Endothelial cell of hepatic sinusoid (primary cell): ENCODE measurements at regions not wholly inside any gene's neighbourhood (a gene's known extent, or its start where the extent isn't known, plus 50 kb on each side); places are given as distances from the start of the nearest gene placed in this dataset.

Source experiments
- in situ Hi-C: cut with HindIII; loops from 2 replicates; pipeline ENCODE4 v1.10.0; 2017; ENCODE audit warnings: low sequenced_read_pairs

DNA sequence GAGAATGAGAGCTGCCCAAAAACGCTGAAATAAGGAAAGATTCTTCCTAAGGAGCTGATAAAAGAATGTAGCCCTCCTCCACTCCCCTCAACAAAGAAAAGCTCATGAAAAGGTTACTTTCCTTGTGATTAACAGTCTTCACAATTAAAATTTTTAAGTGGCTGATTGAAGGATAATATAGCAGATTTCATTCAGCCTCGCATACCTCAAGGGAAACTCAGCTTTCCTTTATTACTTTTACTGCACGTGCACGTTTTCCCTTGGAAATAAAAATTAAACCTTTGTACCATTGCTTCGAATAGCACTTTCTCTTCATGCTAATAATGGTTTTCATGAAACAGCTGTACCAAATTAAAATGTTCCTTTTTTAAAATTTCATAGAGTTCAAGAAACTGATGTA lies 234.0 kb upstream of the GRAMD2B start:
- in situ Hi-C loops = no loop called here

DNA sequence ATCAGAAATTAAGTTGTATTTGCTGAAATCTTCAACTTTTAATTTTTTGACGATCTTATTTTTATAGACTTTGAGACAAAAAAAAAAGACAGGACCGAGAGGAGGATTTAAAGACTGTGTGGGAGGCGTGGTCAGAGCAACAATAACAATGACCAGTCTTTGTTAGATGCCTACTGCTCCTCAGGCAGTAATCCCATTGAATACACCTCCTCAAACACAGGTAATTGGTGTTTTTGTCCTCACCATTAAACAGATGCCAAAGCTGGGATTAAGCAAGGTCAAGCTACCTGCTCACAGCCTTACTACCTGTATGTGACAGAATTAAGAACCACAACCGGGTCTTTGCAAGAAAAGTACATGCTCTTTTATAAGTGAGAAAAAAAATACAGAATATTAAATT lies 233.3 kb upstream of the GRAMD2B start:
- in situ Hi-C loops = no loop called here

DNA sequence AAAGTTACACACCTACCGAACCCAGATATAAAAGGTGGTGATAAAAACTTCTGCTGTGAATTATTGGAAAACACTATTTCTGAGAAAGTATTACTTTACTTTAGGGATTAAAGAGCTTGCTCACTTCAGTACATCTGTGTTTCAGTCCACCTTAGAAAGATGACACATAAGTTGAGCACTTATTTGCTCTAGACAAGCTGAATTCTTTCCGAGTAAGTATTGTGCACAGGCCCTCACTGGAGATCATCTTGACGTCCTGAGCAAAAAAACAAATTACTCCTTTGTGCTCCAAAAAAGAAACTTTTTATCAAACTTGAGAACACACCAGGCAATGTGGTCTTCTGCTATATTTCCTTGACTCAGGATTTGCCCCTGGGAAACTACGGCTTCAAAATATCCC lies 231.0 kb upstream of the GRAMD2B start:
- in situ Hi-C loops = no loop called here

DNA sequence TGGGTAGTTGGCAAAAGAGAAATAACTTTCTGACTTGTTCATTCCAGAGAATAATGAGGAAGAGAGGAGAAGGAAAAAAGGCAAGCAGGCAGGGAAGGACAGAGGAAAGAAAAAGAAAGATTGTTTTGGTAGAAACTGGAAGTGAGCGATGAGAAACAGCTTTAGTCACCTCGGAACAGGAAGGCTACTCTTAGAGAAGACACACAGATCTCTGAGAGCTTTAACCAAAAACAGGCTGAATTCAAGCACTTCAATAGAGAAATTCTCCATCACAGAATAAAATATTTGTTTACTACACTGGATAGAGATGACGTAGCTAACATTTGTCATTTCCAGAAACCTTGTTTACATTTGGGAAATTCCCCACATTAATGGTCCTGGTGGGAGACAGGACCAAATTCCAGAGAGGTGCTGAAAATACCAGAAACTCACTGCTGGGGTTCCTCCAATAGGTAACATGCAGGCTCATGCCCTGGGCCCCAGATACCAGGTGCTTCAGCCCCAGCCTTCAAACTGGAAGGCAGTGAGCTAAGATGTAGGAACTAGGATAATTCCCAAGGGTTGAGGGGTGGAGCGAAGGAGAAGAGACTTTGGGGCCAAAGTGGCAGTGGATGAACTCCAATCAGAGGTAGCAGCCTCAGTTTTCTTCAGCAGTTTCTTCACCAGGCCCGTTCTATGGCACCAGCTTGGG lies 227.7 kb upstream of the GRAMD2B start:
- in situ Hi-C loops = no loop called here

DNA sequence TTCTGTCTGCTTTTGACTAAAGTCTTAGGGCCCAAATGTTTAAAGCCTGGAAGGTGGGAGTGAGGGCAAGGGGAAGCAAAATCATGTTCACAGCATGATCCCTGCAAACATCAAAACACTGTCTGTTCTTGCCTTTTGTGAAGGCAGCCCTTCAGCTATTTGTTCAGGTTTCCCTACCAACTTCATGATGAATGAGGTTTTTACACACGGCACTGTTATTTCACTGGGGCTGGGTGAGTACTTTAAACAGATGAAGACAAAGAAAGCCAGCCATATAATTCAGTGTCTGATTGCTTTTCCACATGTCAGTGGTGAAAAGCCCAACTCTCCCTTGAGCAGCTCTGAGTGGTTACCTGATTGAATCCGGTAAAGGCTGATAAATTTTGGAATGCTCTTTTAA lies 224.7 kb upstream of the GRAMD2B start:
- in situ Hi-C loops = no loop called here

DNA sequence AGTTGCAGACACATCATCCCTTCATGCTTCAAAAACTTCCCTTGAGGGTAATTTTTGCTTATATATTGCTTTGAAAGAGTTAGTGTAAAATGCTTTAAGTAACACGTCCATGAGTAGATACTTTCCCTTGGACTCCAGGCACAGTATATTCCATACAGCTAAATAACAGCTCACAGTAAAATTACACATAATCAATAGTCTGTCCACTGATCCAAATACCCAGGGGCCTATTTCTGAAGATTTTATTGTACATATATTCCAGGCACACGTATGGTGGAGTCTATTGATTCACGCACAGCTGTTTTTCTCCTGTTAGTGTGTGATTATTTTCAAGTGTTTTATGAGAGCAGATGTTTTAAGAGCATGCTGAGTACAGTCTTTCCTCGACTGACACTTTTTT lies 223.7 kb upstream of the GRAMD2B start:
- in situ Hi-C loops = no loop called here

DNA sequence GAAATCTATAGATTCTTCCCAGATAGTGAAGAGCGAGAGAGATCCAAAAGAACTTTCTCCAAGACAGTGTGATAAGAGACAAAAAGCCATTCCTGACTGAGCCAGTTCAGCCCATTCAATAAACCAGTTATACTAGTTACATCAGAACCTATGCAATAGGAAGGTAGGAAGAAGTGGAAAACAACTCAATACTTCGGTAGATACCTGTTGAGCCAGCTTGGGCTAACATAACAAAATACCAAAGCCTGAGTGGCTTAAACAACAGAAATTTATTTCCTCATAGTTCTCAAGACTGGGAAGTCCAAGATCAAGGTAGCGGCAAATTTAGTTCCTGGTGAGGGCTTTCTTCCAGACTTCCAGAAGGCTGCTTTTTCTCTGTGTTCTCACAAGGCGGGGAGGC lies 214.5 kb upstream of the GRAMD2B start:
- in situ Hi-C loops = no loop called here

DNA sequence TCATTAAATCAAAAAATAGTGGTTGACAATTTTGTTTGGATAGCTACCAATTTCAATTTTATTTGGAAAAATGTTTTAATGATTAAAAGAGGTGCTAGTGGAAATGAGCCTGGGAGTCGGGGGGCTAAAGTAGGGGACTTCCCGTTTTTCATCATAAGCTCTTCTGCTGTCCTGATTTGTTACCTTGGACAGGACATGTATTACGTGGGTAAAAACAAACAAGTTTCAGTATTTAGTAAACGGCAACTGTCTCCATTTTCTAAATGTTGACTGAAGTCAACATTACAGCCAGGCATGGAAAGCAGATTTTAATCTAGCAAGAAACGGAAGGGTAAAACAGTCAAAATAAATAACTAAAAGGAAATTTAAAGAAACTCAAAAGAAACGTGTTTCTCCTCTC lies 212.3 kb upstream of the GRAMD2B start:
- in situ Hi-C loops = no loop called here

DNA sequence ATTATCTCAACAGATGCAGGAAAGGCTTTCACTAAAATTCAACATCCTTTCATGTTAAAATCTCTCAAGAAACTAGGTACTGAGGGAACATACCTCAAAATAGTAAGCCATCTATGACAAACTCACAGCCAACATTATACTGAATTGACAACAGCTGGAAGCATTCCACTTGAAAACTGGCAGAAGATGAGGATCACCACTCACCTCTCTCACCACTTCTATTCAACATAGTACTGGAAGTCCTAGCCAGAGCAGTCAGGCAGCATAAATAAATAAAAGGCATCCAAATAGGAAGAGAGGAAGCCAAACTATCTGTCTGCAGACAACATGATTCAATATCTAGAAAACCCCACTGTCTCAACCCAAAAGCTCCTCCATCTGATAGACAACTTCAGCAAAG lies 203.6 kb upstream of the GRAMD2B start:
- in situ Hi-C loops = no loop called here

DNA sequence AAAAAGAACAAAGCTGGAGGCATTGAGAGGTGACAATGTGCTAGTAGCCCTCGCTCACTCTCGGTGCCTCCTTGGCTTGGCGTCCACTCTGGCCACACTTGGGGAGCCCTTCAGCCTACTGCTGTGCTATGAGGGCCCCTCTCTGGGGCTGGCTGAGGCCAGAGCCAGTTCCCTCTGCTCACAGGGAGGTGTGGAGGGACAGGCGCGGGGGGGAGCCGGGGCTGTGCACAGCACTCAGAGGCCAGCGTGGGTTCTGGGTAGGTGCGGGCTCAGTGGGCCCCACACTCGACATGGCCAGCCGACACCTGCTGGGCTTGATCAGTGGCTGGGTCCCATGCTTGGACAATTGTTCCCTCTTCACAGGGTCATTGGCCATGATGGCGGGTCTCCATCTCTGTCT lies 202.5 kb upstream of the GRAMD2B start:
- in situ Hi-C loops = no loop called here

DNA sequence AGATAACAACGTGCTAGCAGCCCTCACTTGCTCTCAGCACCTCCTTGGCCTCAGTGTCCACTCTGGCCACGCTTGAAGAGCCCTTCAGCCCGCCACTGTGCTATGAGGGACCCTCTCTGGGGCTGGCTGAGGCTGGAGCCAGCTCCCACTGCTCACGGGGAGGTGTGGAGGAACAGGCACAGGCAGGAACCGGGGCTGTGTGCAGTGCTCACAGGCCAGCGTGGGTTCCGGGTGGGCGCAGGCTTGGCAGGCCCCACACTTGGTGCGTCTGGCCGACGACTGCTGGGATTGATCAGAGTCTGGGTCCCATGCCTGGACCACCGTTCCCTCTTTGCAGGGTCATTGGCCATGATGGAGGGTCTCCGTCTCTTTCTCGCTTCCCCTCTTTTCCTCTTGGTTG lies 194.3 kb upstream of the GRAMD2B start:
- in situ Hi-C loops = no loop called here

DNA sequence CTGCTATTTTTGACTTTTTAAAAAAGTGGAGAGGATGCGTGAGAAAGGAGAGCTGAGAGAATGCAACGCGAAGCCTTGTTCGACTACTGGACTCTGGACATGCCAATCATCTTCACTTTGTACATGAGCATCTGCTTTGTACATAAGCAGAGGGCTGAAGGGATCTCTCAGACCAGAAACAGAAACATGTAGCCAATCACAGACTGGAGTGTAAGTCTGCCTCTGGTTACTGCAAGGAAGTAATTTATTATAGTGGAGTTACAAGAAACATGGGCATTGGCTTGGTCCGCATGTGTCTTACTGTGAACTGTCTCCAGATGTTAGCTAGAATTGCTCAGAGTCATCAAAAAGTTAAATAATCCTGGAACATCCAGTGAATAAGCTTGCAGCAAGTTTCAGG lies 190.0 kb upstream of the GRAMD2B start:
- in situ Hi-C loops = no loop called here

DNA sequence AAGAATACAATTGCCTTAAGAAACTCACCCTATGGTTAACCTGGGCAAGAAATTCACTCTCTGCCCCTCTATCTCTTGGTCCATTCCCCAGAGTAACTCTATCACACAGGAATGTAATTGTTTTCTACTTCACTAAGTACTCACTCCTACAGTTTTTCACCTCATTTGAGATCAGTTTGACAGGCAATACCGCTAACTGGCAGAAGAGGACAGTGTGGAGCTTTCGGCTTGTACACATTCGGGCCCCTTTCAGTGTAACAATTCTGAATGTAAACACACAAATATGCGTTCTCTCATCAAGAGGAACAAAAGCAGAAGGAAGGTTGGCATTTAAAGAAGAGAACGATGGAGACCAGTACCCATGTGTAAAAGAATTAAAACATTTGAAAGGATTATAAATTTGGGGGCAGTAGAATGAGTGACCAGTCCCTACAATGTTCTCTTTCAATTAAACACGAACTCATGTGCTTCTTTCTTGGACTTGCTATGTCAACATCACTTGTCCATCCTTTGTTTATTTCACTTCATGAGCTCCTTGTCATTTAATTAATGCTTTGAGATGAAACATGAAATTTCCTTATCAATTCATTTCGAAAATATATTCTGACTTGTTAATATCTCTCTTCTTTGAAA lies 188.5 kb upstream of the GRAMD2B start:
- in situ Hi-C loops = no loop called here

DNA sequence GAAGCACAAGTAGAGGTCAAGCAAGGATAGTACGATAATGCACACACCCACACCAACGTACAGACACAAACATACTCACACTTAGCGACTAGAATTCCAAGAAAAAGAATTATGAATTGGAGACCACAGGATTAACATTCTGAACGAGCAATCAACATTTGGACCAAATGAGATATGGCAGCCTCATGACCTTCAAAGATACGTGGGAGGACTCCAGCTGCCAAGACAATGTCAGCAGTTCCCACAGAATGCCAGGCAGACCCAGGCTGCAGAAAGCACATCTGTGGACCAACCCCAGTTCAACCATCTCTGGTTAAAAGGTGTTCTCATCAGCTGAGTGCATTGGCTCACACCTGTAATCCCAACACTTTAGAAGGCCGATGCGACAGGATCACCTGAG lies 187.6 kb upstream of the GRAMD2B start:
- in situ Hi-C loops = no loop called here

DNA sequence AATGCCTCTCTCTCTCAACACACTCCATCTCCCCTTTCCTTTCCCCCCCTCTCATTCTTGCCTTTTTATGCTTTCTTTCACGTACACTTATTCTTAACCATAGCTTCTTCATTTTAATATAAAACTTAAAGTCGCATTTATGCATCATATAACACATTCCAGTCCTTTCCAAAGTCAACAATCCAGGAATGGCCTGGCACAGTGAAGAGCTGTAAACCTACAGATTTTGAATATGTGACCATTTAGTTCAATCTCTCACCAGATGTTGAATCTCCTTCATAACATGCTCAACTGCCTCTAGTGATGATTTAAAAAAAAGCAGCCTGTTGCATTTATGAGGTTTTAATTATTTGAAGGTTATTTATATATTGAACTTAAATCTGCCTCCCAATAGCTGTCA lies 186.2 kb upstream of the GRAMD2B start:
- in situ Hi-C loops = no loop called here

DNA sequence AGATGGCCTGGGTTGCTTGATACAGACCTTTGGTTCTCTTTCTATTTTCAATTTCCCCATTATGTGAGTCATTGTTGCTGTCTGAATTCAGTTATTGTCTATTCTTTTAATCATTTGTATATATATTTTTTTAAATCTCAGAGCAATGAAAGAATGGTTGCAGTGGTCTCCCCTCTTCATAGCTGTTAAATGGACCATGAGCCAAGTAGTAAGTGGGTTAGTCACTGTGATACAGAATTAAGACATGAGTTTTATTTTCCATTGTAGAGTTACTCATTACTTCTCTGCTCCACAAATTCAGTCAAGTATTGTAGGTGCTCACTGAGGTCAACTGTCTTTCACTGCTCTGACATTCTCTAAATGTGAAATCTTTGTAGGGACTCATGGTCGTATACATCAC lies 174.6 kb upstream of the GRAMD2B start:
- in situ Hi-C loops = no loop called here

DNA sequence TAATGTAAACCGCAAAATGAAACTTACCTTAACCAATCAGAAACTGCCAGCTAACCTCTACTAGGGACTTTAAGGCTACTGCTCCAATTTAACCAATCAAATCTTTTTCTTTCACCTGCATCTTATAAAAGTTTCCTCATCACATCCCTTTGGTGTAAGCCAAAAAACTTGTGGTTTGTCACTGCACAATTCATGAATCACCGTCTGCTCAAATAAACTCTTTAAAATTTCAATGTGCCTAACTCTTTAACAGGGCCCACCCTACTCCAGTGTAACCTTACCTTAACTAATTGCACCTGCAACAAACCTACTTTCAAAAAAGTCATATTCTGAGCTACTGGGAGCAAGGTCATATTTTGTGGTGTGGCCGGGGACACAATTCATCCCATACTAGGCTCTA lies 172.2 kb upstream of the GRAMD2B start:
- in situ Hi-C loops = no loop called here

DNA sequence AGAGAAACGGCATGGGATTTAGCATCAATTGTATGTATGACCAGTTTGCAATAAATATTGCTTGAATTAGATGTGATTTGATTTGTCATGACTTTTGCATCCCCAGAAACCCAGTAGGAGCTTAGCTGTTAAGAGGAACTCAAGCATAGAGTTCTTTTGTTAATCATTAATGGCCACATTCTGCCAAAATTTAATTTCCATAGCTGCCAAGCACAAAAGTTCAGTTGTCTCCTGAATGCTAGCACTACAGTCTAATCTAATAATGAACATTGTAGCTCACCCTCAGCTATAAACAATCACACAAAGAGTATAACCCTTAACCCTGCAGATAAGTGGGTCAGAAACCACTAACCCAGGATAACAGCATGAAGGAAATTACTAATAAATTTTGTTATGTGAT lies 169.8 kb upstream of the GRAMD2B start:
- in situ Hi-C loops = no loop called here

DNA sequence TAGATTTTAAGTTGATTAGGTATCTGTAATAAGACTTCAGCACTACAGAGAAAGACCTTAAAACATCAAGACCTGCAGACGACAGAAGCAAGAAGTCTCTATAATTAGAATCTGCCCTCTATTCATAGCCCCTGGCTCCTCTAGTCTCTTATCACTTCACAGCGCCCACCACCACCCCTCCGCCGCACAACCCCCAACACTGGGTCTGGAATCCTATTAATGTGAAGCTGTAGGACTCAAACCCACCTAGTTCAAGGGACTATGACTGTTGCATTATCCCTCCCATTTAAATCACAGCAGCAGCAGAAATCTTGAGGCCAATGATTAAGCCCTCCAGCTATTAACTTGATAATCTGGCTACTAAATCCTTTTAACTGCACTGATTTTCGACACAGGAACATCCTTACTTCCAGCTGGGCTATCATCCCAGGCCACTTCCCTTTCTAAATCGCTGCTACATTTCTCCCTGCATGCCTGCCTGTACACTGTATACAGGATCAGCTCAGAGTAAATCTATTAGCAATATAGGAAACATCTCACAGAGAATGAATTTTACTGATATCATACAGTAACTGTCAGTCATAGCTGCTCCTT lies 159.5 kb upstream of the GRAMD2B start:
- in situ Hi-C loops = no loop called here

DNA sequence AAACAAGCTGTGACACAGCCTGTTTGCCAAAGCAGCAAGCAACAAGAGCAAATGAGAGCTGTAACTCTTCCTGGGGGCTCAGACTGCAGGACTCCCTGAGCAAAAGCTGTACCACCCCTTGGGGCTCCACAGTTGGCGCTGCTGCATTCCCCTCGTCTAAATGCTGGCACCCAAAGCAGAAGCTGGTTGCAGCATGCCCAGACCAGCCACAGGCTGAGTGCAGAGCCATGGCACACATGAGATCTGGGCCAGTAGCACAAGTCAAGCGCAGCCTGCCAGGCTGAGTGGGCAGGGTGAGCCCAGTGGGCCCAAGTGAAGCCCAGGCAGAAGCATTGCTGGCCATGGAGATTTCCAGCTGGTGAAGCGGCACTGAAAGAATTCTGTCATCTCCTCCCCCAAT lies 157.3 kb upstream of the GRAMD2B start:
- in situ Hi-C loops = no loop called here

DNA sequence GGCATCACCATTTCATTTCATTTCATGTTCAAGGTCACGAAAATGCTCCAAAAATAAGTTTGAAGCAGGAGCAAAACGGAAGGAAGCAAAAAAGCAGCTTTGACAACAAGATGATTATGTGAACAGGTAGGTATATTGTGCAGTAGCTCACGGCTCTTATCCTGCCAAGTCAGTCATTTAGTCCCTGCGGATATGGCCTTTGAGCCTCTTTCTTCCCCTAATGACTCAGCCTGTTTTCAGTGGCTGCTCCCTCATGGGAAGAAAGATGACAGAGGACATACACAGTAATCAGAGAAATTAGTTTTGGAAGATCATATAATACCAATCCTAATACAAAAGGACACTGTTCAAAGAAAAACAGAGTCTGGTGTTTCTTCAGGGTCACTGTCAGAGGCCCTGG lies 155.8 kb upstream of the GRAMD2B start:
- in situ Hi-C loops = no loop called here

DNA sequence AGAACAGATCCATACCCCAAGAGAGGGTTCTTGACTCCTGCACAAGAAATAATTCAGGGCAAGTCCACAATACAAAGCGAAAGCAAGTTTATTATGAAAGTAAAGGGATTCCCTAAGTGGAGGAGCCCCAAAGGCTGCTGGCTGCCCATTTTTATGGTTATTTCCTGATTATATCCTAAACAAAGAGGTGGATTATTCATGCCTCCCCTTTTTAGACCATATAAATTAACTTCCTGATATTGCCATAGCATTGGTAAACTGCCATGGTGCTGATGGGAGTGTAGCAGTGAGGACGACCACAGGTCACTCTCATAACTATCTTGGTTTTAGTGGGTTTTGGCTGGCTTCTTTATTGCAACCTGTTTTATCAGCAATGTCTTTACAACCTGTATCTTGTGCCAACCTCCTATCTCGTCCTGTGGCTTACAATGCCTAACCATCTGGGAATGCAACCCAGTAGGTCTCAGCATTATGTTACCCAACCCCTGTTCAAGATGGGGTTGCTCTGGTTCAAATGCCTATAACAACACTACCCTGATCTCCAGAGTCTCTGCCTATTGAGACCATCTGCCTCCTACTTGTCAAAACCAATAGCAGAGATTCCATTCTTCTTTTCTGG lies 154.4 kb upstream of the GRAMD2B start:
- in situ Hi-C loops = no loop called here
